IMR-90 (cell line): ENCODE measurements at regions not wholly inside any gene's neighbourhood (a gene's known extent, or its start where the extent isn't known, plus 50 kb on each side); places are given as distances from the start of the nearest gene placed in this dataset.

Experiments
- ATAC-seq: fragments of 200-7000 bp; cut with Tn5 transposase; 2 replicates; pipeline ENCODE4 v1.9.1; 2020; ENCODE audit warnings: low read depth, mild to moderate bottlenecking, moderate library complexity
- BruUV-seq: library from RNA; stranded (reverse); fragments of 400-500 nt; replicated peaks from 2 replicates; lab custom pipeline; 2021; lab: Mats Ljungman, UMichigan
- CTCF ChIA-PET: fragments of 300-600 bp; formaldehyde crosslinking; extraction: SDS; loops from one replicate; lab custom pipeline; 2021; ENCODE audit warnings: antibody characterized with exemption; lab: Yijun Ruan, JAX
- POLR2A ChIA-PET: fragments of 300-600 bp; sonication (Branson Sonifier 250); formaldehyde crosslinking; loops from one replicate; lab custom pipeline; 2022; ENCODE audit warnings: antibody characterized with exemption; ENCODE audit not compliant: unreplicated experiment; lab: Charles Lee
- DNase-seq: peaks from one replicate; pipeline ENCODE4 v3.0.0; 2013
- H2AFZ ChIP-seq: replicated peaks from 2 replicates; pipeline ENCODE3; 2013; ENCODE audit warnings: low read length, mild to moderate bottlenecking; ENCODE audit not compliant: poor library complexity
- H2AK5ac ChIP-seq: 2 replicates; pipeline ENCODE4 v1.6.1; 2013; ENCODE audit warnings: low read depth, low read length, inconsistent platforms
- H2AK9ac ChIP-seq: replicated peaks from 2 replicates; pipeline ENCODE3; 2013; ENCODE audit warnings: mild to moderate bottlenecking, low read depth, low read length, moderate library complexity; ENCODE audit not compliant: poor library complexity
- H2BK120ac ChIP-seq: 2 replicates; pipeline ENCODE4 v1.6.1; 2013; ENCODE audit warnings: low read depth, low read length, inconsistent platforms
- H2BK15ac ChIP-seq: 3 replicates; pipeline ENCODE4 v1.6.1; 2013; ENCODE audit warnings: low read depth, low read length, inconsistent platforms
- H2BK20ac ChIP-seq: 2 replicates; pipeline ENCODE4 v1.6.1; 2013; ENCODE audit warnings: low read depth, mild to moderate bottlenecking, inconsistent platforms, low read length, moderate library complexity
- H2BK5ac ChIP-seq: 2 replicates; pipeline ENCODE4 v1.6.1; 2013; ENCODE audit warnings: mild to moderate bottlenecking, low read depth, low read length, inconsistent platforms; ENCODE audit not compliant: poor library complexity, severe bottlenecking
- H3K14ac ChIP-seq: replicated peaks from 2 replicates; pipeline ENCODE4 v1.6.1; 2013; ENCODE audit warnings: low read depth, low read length, inconsistent platforms
- H3K18ac ChIP-seq: 2 replicates; pipeline ENCODE4 v1.6.1; 2013; ENCODE audit warnings: low read depth, low read length, control low read depth
- H3K23ac ChIP-seq: 2 replicates; pipeline ENCODE4 v1.6.1; 2013; ENCODE audit warnings: low read depth, low read length, inconsistent platforms
- H3K27ac ChIP-seq: 2 replicates; pipeline ENCODE4 v1.5.1; 2013; ENCODE audit warnings: mild to moderate bottlenecking, control low read depth, low read length; ENCODE audit not compliant: insufficient read depth
- H3K27me3 ChIP-seq: 2 replicates; pipeline ENCODE4 v1.6.1; 2013; ENCODE audit warnings: low read length; ENCODE audit not compliant: control insufficient read depth, insufficient read depth
- H3K36me3 ChIP-seq: 2 replicates; pipeline ENCODE4 v1.6.1; 2013; ENCODE audit warnings: low read length, mixed read lengths; ENCODE audit not compliant: control insufficient read depth, insufficient read depth
- H3K4ac ChIP-seq: 2 replicates; pipeline ENCODE4 v1.6.1; 2013; ENCODE audit warnings: low read depth, low read length, inconsistent platforms
- H3K4me1 ChIP-seq: 2 replicates; pipeline ENCODE4 v1.6.1; 2013; ENCODE audit warnings: low read length, mixed read lengths; ENCODE audit not compliant: control insufficient read depth, insufficient read depth
- H3K4me2 ChIP-seq: 2 replicates; pipeline ENCODE4 v1.6.1; 2013; ENCODE audit warnings: low read depth, mild to moderate bottlenecking, control low read depth, low read length, moderate library complexity
- H3K4me3 ChIP-seq: 2 replicates; pipeline ENCODE4 v1.5.1; 2013; ENCODE audit warnings: low read depth, mild to moderate bottlenecking, control low read depth, low read length, moderate library complexity; ENCODE audit not compliant: insufficient read depth
- H3K56ac ChIP-seq: 2 replicates; pipeline ENCODE4 v1.6.1; 2013; ENCODE audit warnings: low read length, inconsistent platforms; ENCODE audit not compliant: insufficient read depth; ENCODE audit errors: extremely low read depth
- H3K79me1 ChIP-seq, 2 experiments: 2 replicates each; pipeline ENCODE4 v1.6.1; 2013; ENCODE audit warnings: low read length in 2 of 2, inconsistent platforms in 1 of 2, low read depth in 1 of 2
- H3K9ac ChIP-seq: 2 replicates; pipeline ENCODE4 v1.6.1; 2013; ENCODE audit warnings: low read depth, low read length, control low read depth
- H3K9me1 ChIP-seq: 2 replicates; pipeline ENCODE4 v1.6.1; 2013; ENCODE audit warnings: low read length, inconsistent platforms; ENCODE audit not compliant: insufficient read depth
- H3K9me3 ChIP-seq: 2 replicates; pipeline ENCODE4 v1.6.1; 2013; ENCODE audit warnings: low read length; ENCODE audit not compliant: control insufficient read depth, insufficient read depth
- H4K20me1 ChIP-seq: 2 replicates; pipeline ENCODE4 v1.6.1; 2013; ENCODE audit warnings: low read length, inconsistent platforms; ENCODE audit not compliant: insufficient read depth
- H4K5ac ChIP-seq: 2 replicates; pipeline ENCODE4 v1.6.1; 2013; ENCODE audit warnings: mild to moderate bottlenecking, low read depth, low read length, control low read depth
- H4K8ac ChIP-seq, 2 experiments: 2 replicates each; pipeline ENCODE4 v1.6.1; 2013; ENCODE audit warnings: low read depth in 2 of 2, low read length in 2 of 2, control low read depth in 1 of 2, inconsistent platforms in 1 of 2
- H4K91ac ChIP-seq: 2 replicates; pipeline ENCODE4 v1.6.1; 2013; ENCODE audit warnings: low read depth, low read length, inconsistent platforms; ENCODE audit not compliant: insufficient read depth
- BHLHE40 ChIP-seq: fragments of 150-350 bp; IDR thresholded peaks from 2 replicates; pipeline ENCODE4 v1.6.1; 2016; ENCODE audit warnings: mild to moderate bottlenecking, low read depth, low read length
- CEBPB ChIP-seq: IDR thresholded peaks from 2 replicates; pipeline ENCODE4 v1.6.1; 2012; ENCODE audit warnings: low read depth, low read length, improper control_type of control experiment
- CHD1 ChIP-seq: IDR thresholded peaks from 2 replicates; pipeline ENCODE4 v1.6.1; 2012; ENCODE audit warnings: low read depth, low read length, improper control_type of control experiment
- MAZ ChIP-seq: IDR thresholded peaks from 2 replicates; pipeline ENCODE4 v1.6.1; 2012; ENCODE audit warnings: low read depth, mild to moderate bottlenecking, low read length, improper control_type of control experiment, moderate library complexity, borderline replicate concordance
- MXI1 ChIP-seq: IDR thresholded peaks from 2 replicates; pipeline ENCODE4 v1.6.1; 2012; ENCODE audit warnings: low read depth, mild to moderate bottlenecking, low read length, moderate library complexity, borderline replicate concordance
- NFE2L2 ChIP-seq: fragments of 150-350 bp; IDR thresholded peaks from 2 replicates; pipeline ENCODE4 v1.6.1; 2016; ENCODE audit warnings: low read depth, mild to moderate bottlenecking, low read length
- RAD21 ChIP-seq: IDR thresholded peaks from 2 replicates; pipeline ENCODE4 v1.6.1; 2012; ENCODE audit warnings: low read length, improper control_type of control experiment
- WGBS, 2 experiments: methylation state at CpG; one replicate each; pipeline versions ENCODE4 v1.1.5 to v1.1.7; 2013; ENCODE audit warnings: missing lambda C conversion rate in 2 of 2; ENCODE audit not compliant: insufficient read length in 1 of 2; ENCODE audit errors: extremely low coverage in 2 of 2; 5-methylcytosine and 5-hydroxymethylcytosine counted together
- dilution Hi-C: fragments of 300-500 bp; cut with HindIII; formaldehyde crosslinking; loops from one replicate; pipeline ENCODE4 v1.14.3; 2018; ENCODE audit warnings: low sequenced_read_pairs; ENCODE audit not compliant: unreplicated experiment
- in situ Hi-C: fragments of 300-500 bp; cut with MboI; formaldehyde crosslinking; loops from 3 replicates; pipeline ENCODE4 v1.14.3; 2019; ENCODE audit warnings: low sequenced_read_pairs, inconsistent platforms, mixed read lengths
- intact Hi-C: fragments of 100-400 bp; cut with micrococcal nuclease; formaldehyde crosslinking; loops from 2 replicates; pipeline ENCODE4 v1.10.0; 2022
- TF ChIP-seq, protein P1 (sequence below): fragments of 150-350 bp; IDR thresholded peaks from 2 replicates; pipeline ENCODE4 v1.6.1; 2016; ENCODE audit warnings: low read depth, mild to moderate bottlenecking, low read length, moderate library complexity, borderline replicate concordance

DNA sequence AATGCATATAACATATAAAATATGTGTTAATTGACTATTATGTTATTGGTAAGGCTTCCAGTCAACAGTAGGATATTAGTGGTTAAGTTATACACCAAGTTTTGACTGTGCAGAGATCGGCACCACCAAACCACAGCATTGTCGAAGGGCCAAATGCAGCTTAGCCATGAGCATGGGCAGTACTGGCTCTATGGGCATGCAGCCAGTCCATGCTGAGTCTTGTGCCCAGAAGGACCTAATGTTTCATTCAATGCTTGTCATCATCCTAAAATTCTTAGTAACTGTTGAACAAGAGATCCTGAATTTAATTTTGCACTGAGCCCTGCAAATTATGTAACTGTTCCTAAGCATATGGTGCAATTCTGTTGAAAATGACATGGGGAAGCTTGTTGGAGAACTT lies 233.4 kb upstream of the HS3ST3A1 start:
- DNase-seq (no peak), ATAC-seq (no peak)
- H2BK120ac ChIP-seq = no peak overlapping the region
- no peaks in the 10 kb centered on the region for H3K9me1 ChIP-seq
- H4K91ac ChIP-seq = no peak overlapping the region
- no peak overlapping the region for H2BK5ac ChIP-seq
- H4K5ac ChIP-seq = no peak overlapping the region
- no peak overlapping the region for H2AK9ac ChIP-seq
- no peaks in the 10 kb centered on the region for H4K20me1 ChIP-seq
- dilution Hi-C loops (no loop called here), in situ Hi-C loops (no loop called here), intact Hi-C loops (no loop called here)
- ChIA-PET CTCF (no interaction called here), POLR2A (no interaction called here)
- H4K8ac ChIP-seq = no peak overlapping the region
- H3K36me3 ChIP-seq = no peaks in the 10 kb centered on the region
- no TSS peak for BruUV-seq
- no peak overlapping the region for H3K4me3 ChIP-seq
- H3K4me1 ChIP-seq = no peaks in the 10 kb centered on the region
- H3K56ac ChIP-seq = no peak overlapping the region
- TF ChIP-seq NFE2L2 = no peak
- TF ChIP-seq BHLHE40 = no peak
- no peak for TF ChIP-seq RAD21
- no peak for TF ChIP-seq MXI1
- no peak for TF ChIP-seq MAZ
- no peak for TF ChIP-seq CEBPB
- TF ChIP-seq, protein P1, sequence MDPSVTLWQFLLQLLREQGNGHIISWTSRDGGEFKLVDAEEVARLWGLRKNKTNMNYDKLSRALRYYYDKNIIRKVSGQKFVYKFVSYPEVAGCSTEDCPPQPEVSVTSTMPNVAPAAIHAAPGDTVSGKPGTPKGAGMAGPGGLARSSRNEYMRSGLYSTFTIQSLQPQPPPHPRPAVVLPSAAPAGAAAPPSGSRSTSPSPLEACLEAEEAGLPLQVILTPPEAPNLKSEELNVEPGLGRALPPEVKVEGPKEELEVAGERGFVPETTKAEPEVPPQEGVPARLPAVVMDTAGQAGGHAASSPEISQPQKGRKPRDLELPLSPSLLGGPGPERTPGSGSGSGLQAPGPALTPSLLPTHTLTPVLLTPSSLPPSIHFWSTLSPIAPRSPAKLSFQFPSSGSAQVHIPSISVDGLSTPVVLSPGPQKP = no peak
- TF ChIP-seq CHD1 = no peak
- H3K18ac ChIP-seq = no peak overlapping the region
- no CpG with 5 or more reads among the region's 2 CpGs for WGBS, 2 experiments
- no peak overlapping the region for H2AFZ ChIP-seq
- H2BK15ac ChIP-seq = no peak overlapping the region
- H2AK5ac ChIP-seq = no peak overlapping the region
- no peaks in the 10 kb centered on the region for H3K9me3 ChIP-seq
- no peak overlapping the region for H3K27ac ChIP-seq
- H3K79me1 ChIP-seq = no peaks in the 10 kb centered on the region
- H3K4me2 ChIP-seq = no peak overlapping the region
- no peak overlapping the region for H3K23ac ChIP-seq
- H3K9ac ChIP-seq = no peak overlapping the region
- no peak overlapping the region for H3K14ac ChIP-seq
- H2BK20ac ChIP-seq = no peak overlapping the region
- no peaks in the 10 kb centered on the region; the same call in 1 of the 2 replicates for H3K27me3 ChIP-seq
- H3K4ac ChIP-seq = no peak overlapping the region
